ENCODE measurements at regions not wholly inside any gene's neighbourhood (a gene's known extent, or its start where the extent isn't known, plus 50 kb on each side); places are given as distances from the start of the nearest gene placed in this dataset.
A peak's percentile ranks its signal among the peaks of the same experiment; 100 is the strongest.

DNA sequence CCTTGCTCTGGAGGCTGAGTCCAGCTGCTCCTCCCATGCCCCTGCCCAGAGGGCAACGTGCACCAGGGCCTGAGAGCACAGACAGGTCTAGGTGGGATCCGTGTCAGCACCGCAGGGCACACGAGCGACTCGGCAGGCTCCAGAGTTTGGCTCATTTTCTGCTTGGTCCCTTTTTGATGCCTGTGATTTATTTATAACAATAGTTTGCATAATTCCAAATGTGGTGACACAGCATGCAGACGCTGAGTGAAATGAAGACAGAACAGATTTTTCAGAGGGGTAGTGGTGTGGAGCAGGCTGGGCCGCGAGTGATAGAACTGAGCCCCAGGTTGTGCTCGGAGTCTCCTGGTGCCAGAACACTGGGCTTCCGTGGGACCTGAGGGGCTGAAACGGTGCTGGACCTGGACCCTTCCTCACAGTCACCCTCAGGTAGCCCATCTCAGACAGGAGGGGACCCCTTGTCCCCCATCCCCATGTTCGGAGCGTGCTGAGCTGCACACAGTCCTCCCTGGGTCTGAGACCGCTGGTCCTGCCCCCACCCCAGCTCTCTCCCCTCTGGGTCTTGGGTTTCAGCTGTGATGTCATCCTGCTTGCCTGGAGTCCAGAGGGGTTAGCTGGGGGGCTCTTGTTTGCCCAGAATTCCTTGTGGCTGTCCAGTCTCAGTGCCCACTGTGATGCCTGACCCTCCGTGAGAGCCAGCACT is 95.9 kb downstream of the METRNL start:
- TF ChIP-seq, protein P1, sequence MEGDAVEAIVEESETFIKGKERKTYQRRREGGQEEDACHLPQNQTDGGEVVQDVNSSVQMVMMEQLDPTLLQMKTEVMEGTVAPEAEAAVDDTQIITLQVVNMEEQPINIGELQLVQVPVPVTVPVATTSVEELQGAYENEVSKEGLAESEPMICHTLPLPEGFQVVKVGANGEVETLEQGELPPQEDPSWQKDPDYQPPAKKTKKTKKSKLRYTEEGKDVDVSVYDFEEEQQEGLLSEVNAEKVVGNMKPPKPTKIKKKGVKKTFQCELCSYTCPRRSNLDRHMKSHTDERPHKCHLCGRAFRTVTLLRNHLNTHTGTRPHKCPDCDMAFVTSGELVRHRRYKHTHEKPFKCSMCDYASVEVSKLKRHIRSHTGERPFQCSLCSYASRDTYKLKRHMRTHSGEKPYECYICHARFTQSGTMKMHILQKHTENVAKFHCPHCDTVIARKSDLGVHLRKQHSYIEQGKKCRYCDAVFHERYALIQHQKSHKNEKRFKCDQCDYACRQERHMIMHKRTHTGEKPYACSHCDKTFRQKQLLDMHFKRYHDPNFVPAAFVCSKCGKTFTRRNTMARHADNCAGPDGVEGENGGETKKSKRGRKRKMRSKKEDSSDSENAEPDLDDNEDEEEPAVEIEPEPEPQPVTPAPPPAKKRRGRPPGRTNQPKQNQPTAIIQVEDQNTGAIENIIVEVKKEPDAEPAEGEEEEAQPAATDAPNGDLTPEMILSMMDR (IDR thresholded peaks at IDR 0.05): no peak
- Histone ChIP-seq H3K4me3 (no peak overlapping the region), H3K9me3 (no peaks in the 10 kb centered on the region), H3K36me3 (no peaks in the 10 kb centered on the region), H3K4me1 (no peaks in the 10 kb centered on the region), H3K27ac (no peak overlapping the region), H3K27me3 (ENCODE audit: low read depth) (no peaks in the 10 kb centered on the region)
- DNase-seq (no peak), ATAC-seq (no peak)
- intact Hi-C loops (cut with DNase I): no loop called here

DNA sequence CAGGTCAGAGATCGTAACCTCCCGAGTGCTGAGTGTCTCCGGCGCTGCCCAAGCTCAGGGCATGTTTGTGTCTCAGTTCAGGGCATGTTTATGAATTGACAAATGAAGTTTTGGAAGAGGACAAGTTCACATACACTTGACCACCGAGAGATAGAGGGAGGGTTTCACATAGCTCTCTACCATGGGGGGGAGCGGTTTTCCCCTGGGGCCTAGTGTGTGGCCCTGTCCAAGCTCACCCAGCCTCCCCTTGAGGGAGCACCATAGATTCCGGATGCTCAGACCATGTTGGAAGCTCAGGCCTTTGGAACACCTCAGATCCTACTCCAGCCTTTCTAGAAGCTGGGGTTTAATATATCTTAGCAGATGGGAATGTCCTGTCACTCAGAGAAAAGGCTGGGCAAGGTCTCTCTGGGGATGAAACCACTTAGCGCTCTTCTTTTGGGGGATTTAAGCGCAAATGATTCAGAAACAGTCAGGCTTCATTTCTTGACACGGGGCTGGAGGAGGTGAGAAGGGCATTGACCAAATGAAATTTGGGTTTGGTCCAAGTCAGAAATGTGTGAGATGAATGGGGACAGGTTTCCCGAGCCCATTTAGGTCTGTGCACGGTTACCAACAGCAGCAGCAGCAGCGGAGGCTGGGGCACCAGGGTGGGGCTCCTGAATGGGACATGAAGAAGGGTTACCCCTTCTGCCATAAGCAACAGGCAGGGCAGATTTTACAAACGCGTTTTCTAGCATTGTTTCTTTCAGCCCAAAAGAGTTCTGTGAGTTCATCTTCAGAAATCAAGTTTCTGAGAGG is 96.6 kb downstream of the METRNL start:
- H3K4me1 ChIP-seq: no peaks in the 10 kb centered on the region
- DNase-seq: no peak
- no peaks in the 10 kb centered on the region for H3K9me3 ChIP-seq
- no peaks in the 10 kb centered on the region for H3K27me3 ChIP-seq (ENCODE audit: low read depth)
- TF ChIP-seq, protein P1 (IDR thresholded peaks at IDR 0.05): no peak
- no peak overlapping the region for H3K27ac ChIP-seq
- no peak overlapping the region for H3K4me3 ChIP-seq
- H3K36me3 ChIP-seq: no peaks in the 10 kb centered on the region
- intact Hi-C loops (cut with DNase I): no loop called here
- no peak for ATAC-seq

DNA sequence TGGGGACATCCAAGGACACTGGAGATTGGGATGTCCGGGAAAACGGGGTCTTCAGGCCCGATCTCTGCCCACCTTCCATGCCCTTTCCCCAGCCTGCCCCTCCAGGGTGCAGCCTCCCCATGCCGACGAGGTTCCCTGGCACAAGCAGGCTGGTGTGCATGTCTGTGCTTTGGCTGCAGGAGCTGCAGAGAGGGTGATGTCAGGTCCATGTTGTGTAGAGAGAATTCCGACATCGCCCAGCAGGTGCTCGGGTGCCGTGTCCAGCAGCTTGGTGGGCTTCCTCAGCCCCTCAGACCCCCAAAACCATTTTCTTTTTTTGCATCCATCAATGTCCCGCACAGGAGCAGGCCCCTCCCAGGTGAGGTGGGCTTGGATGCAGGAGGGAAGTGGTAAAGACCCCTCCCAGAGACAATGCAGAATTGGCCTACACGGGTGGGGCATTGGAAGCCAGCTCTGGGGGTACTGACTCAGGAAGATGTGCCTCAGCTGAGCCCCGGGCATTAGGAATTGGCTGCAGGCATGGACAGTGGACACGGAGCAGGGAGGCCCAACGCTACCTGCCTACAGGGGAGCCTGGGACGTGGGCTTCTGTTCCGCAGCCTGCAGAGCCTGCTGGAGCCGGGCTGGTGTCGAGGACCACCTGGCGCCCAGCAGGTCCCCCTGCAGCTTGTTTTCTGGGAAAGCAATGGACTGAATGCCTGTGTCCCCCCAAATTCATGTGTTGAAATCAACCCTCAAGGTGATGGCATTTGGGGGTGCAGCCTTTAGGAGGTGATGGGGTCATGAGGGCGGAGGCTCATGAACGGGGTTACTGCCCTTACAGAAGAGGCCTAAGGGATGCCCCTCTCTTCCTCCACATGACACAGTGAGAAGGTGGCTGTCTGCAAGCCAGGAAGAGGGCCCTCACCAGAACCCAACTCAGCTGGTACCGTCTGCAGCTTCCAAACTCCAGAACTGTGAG is 97.5 kb downstream of the METRNL start:
- H3K4me1 ChIP-seq: no peaks in the 10 kb centered on the region
- no peak overlapping the region for H3K27ac ChIP-seq
- H3K27me3 ChIP-seq (ENCODE audit: low read depth): no peaks in the 10 kb centered on the region
- no peak for ATAC-seq
- H3K4me3 ChIP-seq: no peak overlapping the region
- intact Hi-C loops (cut with DNase I): no loop called here
- H3K36me3 ChIP-seq: no peaks in the 10 kb centered on the region
- TF ChIP-seq, protein P1 (IDR thresholded peaks at IDR 0.05): no peak
- DNase-seq: no peak
- H3K9me3 ChIP-seq: no peaks in the 10 kb centered on the region

DNA sequence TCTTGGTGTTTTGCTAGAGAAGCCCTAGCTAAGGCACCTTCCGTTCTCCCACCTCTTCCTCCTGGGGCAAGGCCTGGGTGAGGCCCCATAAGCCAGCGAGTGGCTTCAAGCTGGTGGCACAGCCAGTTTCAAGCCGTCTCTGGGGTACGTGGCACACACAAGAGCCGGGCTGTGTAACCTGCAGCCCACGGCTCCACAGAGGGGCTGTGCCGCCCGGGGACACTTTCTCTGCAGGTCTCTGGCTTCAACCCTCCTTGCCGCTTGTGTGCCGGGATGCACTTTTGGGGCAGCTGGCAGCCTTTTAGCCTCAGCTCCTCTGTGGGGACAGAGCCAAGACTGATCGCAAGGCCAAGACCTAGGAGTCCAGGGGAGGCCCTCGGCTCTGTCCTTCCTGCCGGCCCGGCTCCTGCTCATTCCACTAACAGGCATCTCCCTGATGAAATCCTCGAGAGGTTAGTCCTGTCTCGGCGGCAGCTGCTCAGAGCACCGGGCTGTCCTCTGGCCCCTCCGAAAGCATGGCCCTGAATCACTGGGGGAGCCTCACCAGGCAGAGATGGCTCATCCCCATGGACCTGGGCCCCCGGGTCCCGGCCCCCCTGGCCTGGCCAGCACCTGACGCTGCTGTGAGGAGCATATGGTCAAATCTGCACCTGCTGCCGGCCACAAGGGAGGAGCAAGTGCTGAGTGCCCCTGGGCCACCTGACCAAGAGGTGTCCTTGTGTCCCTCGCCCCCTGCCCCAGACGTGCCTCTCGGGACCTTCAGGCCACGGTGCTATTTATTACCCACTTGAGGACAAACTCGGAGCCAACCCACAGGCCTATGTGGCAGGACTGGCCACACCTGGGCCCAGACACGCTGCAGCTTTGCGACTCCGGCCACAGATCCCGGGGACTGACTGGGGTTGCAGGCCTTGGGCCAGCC is 98.5 kb downstream of the METRNL start:
- H3K27ac ChIP-seq: no peak overlapping the region
- DNase-seq: peak; percentile 45

More for the DNA sequence above, 98.5 kb downstream of the METRNL start:
- Histone ChIP-seq H3K27me3 (ENCODE audit: low read depth) (no peaks in the 10 kb centered on the region), H3K9me3 (no peaks in the 10 kb centered on the region), H3K4me1 (peaks cover 3% of the 10 kb centered on the region), H3K36me3 (no peaks in the 10 kb centered on the region), H3K4me3 (no peak overlapping the region)
- intact Hi-C loops (cut with DNase I): no loop called here
- TF ChIP-seq, protein P1 (IDR thresholded peaks at IDR 0.05): no peak
- ATAC-seq: no peak
